HCT116 (cell line): ENCODE measurements at regions not wholly inside any gene's neighbourhood (a gene's known extent, or its start where the extent isn't known, plus 50 kb on each side); places are given as distances from the start of the nearest gene placed in this dataset.

Experiments used
- ATF3 ChIP-seq: IDR thresholded peaks from 2 replicates; pipeline ENCODE4 v1.6.1; 2012
- CEBPB ChIP-seq: IDR thresholded peaks from 2 replicates; pipeline ENCODE4 v1.6.1; 2012; ENCODE audit warnings: low read depth
- EZH2phosphoT487 ChIP-seq: fragments of 200-600 bp; IDR thresholded peaks from 2 replicates; pipeline ENCODE4 v1.6.1; 2018; ENCODE audit warnings: antibody characterized with exemption, borderline replicate concordance
- MAX ChIP-seq: IDR thresholded peaks from 2 replicates; pipeline ENCODE4 v1.6.1; 2012
- POLR2A ChIP-seq: IDR thresholded peaks from 2 replicates; pipeline ENCODE4 v1.7.0; 2011; ENCODE audit warnings: borderline replicate concordance; ENCODE audit not compliant: insufficient read depth, insufficient read length; ENCODE audit errors: extremely low read depth
- POLR2AphosphoS5 ChIP-seq: IDR thresholded peaks from 2 replicates; pipeline ENCODE4 v1.6.1; 2011; ENCODE audit warnings: mild to moderate bottlenecking, low read depth, low read length, moderate library complexity
- RAD21 ChIP-seq: IDR thresholded peaks from 2 replicates; pipeline ENCODE4 v1.6.1; 2012; ENCODE audit warnings: low read depth, mild to moderate bottlenecking
- SP1 ChIP-seq: IDR thresholded peaks from 2 replicates; pipeline ENCODE4 v1.6.1; 2012; ENCODE audit warnings: low read depth
- SRF ChIP-seq: IDR thresholded peaks from 2 replicates; pipeline ENCODE4 v1.6.1; 2012; ENCODE audit warnings: low read depth
- ZNF274 ChIP-seq: fragments of 200-500 bp; sonication (Bioruptor generic); IDR thresholded peaks from 2 replicates; pipeline ENCODE4 v1.6.1; 2014; ENCODE audit warnings: mild to moderate bottlenecking, low read depth, low read length, inconsistent platforms
- TF ChIP-seq, protein P1 (sequence below), 3 experiments: fragments of 200-600 bp in 1 of 3; sonication (generic) in 1 of 3; IDR thresholded peaks in 2 of 3; conservative IDR thresholded peaks in 1 of 3; 2 replicates each; pipeline ENCODE4 v1.5.1; 2012 to 2017; ENCODE audit warnings: low read depth in 2 of 3, low read length in 2 of 3, antibody characterized with exemption in 1 of 3, borderline replicate concordance in 1 of 3, control low read depth in 1 of 3, mild to moderate bottlenecking in 1 of 3, mixed read lengths in 1 of 3, mixed run types in 1 of 3, moderate library complexity in 1 of 3; ENCODE audit not compliant: insufficient read depth in 1 of 3
- TF ChIP-seq, protein P2 (sequence below): IDR thresholded peaks from 2 replicates; pipeline ENCODE4 v1.6.1; 2012; ENCODE audit warnings: low read depth

DNA sequence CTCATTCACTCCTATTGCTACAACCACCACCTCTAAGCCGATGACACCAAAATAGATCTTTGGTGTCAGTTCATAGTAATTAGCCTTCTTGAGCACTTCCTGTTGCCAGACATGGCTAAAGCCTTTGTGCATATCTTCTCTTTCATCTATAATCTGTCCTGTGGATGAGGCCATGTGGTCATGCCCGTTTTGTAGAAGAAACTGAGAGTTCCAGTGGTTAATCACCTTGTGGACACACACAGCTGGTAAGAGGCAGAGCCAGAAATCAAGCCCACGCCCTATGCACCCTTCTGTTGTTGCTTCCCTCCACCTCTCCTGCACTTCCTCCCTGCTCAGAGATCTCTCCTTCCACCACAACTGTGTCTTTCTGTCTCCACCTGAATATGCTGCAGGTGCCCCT lies 285.1 kb upstream of the PFKP start:
- TF ChIP-seq SP1 (no peak), RAD21 (no peak), POLR2AphosphoS5 (no peak), EZH2phosphoT487 (no peak), SRF (no peak), MAX (no peak), POLR2A (no peak), CEBPB (no peak), ZNF274 (no peak), ATF3 (no peak)
- TF ChIP-seq, protein P1, sequence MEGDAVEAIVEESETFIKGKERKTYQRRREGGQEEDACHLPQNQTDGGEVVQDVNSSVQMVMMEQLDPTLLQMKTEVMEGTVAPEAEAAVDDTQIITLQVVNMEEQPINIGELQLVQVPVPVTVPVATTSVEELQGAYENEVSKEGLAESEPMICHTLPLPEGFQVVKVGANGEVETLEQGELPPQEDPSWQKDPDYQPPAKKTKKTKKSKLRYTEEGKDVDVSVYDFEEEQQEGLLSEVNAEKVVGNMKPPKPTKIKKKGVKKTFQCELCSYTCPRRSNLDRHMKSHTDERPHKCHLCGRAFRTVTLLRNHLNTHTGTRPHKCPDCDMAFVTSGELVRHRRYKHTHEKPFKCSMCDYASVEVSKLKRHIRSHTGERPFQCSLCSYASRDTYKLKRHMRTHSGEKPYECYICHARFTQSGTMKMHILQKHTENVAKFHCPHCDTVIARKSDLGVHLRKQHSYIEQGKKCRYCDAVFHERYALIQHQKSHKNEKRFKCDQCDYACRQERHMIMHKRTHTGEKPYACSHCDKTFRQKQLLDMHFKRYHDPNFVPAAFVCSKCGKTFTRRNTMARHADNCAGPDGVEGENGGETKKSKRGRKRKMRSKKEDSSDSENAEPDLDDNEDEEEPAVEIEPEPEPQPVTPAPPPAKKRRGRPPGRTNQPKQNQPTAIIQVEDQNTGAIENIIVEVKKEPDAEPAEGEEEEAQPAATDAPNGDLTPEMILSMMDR (IDR thresholded peaks at IDR 0.05 in 2 of 3, conservative IDR thresholded peaks at IDR 0.05 in 1 of 3; ENCODE audit: borderline replicate concordance in 1 of 3, insufficient read depth in 1 of 3, low read depth in 2 of 3, low read length in 2 of 3) = no peak
- TF ChIP-seq, protein P2, sequence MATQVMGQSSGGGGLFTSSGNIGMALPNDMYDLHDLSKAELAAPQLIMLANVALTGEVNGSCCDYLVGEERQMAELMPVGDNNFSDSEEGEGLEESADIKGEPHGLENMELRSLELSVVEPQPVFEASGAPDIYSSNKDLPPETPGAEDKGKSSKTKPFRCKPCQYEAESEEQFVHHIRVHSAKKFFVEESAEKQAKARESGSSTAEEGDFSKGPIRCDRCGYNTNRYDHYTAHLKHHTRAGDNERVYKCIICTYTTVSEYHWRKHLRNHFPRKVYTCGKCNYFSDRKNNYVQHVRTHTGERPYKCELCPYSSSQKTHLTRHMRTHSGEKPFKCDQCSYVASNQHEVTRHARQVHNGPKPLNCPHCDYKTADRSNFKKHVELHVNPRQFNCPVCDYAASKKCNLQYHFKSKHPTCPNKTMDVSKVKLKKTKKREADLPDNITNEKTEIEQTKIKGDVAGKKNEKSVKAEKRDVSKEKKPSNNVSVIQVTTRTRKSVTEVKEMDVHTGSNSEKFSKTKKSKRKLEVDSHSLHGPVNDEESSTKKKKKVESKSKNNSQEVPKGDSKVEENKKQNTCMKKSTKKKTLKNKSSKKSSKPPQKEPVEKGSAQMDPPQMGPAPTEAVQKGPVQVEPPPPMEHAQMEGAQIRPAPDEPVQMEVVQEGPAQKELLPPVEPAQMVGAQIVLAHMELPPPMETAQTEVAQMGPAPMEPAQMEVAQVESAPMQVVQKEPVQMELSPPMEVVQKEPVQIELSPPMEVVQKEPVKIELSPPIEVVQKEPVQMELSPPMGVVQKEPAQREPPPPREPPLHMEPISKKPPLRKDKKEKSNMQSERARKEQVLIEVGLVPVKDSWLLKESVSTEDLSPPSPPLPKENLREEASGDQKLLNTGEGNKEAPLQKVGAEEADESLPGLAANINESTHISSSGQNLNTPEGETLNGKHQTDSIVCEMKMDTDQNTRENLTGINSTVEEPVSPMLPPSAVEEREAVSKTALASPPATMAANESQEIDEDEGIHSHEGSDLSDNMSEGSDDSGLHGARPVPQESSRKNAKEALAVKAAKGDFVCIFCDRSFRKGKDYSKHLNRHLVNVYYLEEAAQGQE = no peak
